A673 (cell line): ENCODE measurements at regions not wholly inside any gene's neighbourhood (a gene's known extent, or its start where the extent isn't known, plus 50 kb on each side); places are given as distances from the start of the nearest gene placed in this dataset.
"Not testable (repeated sequence)": the region's sequence is repeated elsewhere in the genome, so short reads cannot be mapped to it uniquely, and the experiment has no call there.

Experiments used
- BruUV-seq: library from RNA; stranded (reverse); fragments of 400-500 nt; replicated peaks from 2 replicates; lab custom pipeline; 2021; lab: Mats Ljungman, UMichigan
- CTCF ChIA-PET: fragments of 300-600 bp; sonication (Branson Sonifier 250); formaldehyde crosslinking; loops from one replicate; lab custom pipeline; 2022; ENCODE audit warnings: antibody characterized with exemption; lab: Charles Lee
- POLR2A ChIA-PET: fragments of 300-600 bp; sonication (Branson Sonifier 250); formaldehyde crosslinking; loops from one replicate; lab custom pipeline; 2022; ENCODE audit warnings: antibody characterized with exemption; ENCODE audit not compliant: low non-redundant PET; lab: Charles Lee
- DNase-seq: peaks from one replicate; pipeline ENCODE4 v3.0.0-alpha.2; 2015; ENCODE audit warnings: low spot score
- H3K27ac ChIP-seq: fragments of 200-600 bp; sonication (generic); 2 replicates; pipeline ENCODE4 v1.5.1; 2016; ENCODE audit warnings: mixed run types, low read depth, mild to moderate bottlenecking, mixed read lengths, antibody characterized with exemption, low read length; ENCODE audit not compliant: poor library complexity, severe bottlenecking
- H3K27me3 ChIP-seq: fragments of 200-600 bp; sonication (generic); replicated peaks from 2 replicates; pipeline ENCODE4 v1.6.1; 2017; ENCODE audit warnings: mixed run types, low read depth, mild to moderate bottlenecking, mixed read lengths, antibody characterized with exemption, low read length; ENCODE audit not compliant: insufficient read depth, poor library complexity
- H3K36me3 ChIP-seq: fragments of 200-600 bp; sonication (generic); 2 replicates; pipeline ENCODE4 v1.6.1; 2016; ENCODE audit warnings: mixed run types, mild to moderate bottlenecking, mixed read lengths, antibody characterized with exemption, low read length; ENCODE audit not compliant: insufficient read depth, poor library complexity, severe bottlenecking
- H3K4me1 ChIP-seq: fragments of 200-600 bp; sonication (generic); 2 replicates; pipeline ENCODE4 v1.6.1; 2017; ENCODE audit warnings: mixed run types, mild to moderate bottlenecking, mixed read lengths, antibody characterized with exemption, low read length; ENCODE audit not compliant: insufficient read depth, poor library complexity, severe bottlenecking
- H3K4me3 ChIP-seq: fragments of 200-600 bp; sonication (generic); 2 replicates; pipeline ENCODE4 v1.5.1; 2016; ENCODE audit warnings: low read depth, mixed run types, mild to moderate bottlenecking, mixed read lengths, low read length; ENCODE audit not compliant: poor library complexity, severe bottlenecking
- H3K9me3 ChIP-seq: fragments of 200-600 bp; sonication (generic); 2 replicates; pipeline ENCODE4 v1.6.1; 2016; ENCODE audit warnings: mixed run types, low read depth, mild to moderate bottlenecking, mixed read lengths, antibody characterized with exemption, low read length; ENCODE audit not compliant: poor library complexity, severe bottlenecking
- CTCF ChIP-seq: fragments of 300-800, 200-600 bp; sonication (generic); conservative IDR thresholded peaks from 2 replicates; pipeline ENCODE4 v1.5.1; 2017; ENCODE audit warnings: low read depth, mild to moderate bottlenecking, antibody characterized with exemption, low read length, moderate library complexity, mixed read lengths
- EZH2 ChIP-seq: fragments of 200-600 bp; sonication (generic); IDR thresholded peaks from 2 replicates; pipeline ENCODE4 v1.6.1; 2017; ENCODE audit warnings: borderline replicate concordance, low read depth, mild to moderate bottlenecking, mixed read lengths, antibody characterized with exemption, low read length; ENCODE audit not compliant: poor library complexity, severe bottlenecking
- intact Hi-C: fragments of 100-400 bp; cut with micrococcal nuclease; formaldehyde crosslinking; loops from one replicate; pipeline ENCODE4 v1.10.0; 2022; ENCODE audit not compliant: unreplicated experiment

DNA sequence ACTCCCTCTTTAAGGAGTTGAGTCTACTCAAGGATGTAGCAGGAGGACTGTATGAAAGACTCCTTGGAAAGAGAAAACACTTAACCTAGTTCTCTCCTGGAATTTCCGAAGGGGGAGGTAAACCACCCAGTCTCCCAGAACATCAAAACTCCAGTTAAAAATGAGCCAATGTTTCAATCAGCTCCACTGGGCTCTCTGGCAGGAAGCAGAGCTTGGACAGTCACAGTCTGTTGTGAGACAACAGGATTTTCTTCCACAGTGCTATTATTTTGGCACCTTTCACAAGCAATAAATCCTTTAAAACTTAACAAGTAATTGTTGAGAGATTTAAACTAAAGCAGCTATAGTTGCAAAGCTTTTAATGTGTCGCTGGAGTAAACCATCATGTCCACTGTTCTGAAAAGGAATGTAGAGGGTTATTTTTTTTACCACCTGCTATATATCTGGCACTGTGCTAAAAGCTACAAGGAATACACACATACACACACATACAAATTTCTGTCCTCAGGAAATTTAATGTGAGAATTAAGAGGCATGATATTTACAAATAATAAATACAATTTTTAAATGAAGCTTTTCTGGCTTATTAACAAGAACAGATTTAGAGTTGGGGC lies 229.2 kb upstream of the INTU start:
- peak; percentile 20 for DNase-seq
- no TSS peak for BruUV-seq
- Histone ChIP-seq H3K27ac (no peak overlapping the region), H3K27me3 (no peaks in the 10 kb centered on the region), H3K4me3 (no peak overlapping the region), H3K9me3 (no peaks in the 10 kb centered on the region), H3K4me1 (peaks cover 5% of the 10 kb centered on the region), H3K36me3 (no peaks in the 10 kb centered on the region)
- ChIA-PET CTCF (no interaction called here), POLR2A (no interaction called here)
- intact Hi-C loops = loop anchor here (5.0 to 10.0 kb wide), 3 partner anchors 74 to 779 kb away; no protein-coding TSS in a partner anchor
- TF ChIP-seq CTCF = no peak
- TF ChIP-seq EZH2 = no peak

GRCh38 chr4:127406187-127406586 lies 226.6 kb upstream of the INTU start:
- TF ChIP-seq EZH2 (no peak), CTCF (no peak)
- no TSS peak for BruUV-seq
- no peak overlapping the region for H3K27ac ChIP-seq
- no peaks in the 10 kb centered on the region for H3K27me3 ChIP-seq
- H3K36me3 ChIP-seq = no peaks in the 10 kb centered on the region
- CTCF ChIA-PET = no interaction called here
- H3K4me3 ChIP-seq = no peak overlapping the region
- DNase-seq = no peak
- H3K4me1 ChIP-seq = no peaks in the 10 kb centered on the region
- no peaks in the 10 kb centered on the region for H3K9me3 ChIP-seq
- intact Hi-C loops = loop anchor here (10.0 kb wide), 1 partner anchor 781 kb away; no protein-coding TSS in a partner anchor
- POLR2A ChIA-PET = no interaction called here

- H3K9me3 ChIP-seq, DNase-seq, H3K36me3 ChIP-seq, H3K4me3 ChIP-seq, BruUV-seq, CTCF ChIA-PET, H3K4me1 ChIP-seq, POLR2A ChIA-PET, H3K27ac ChIP-seq, H3K27me3 ChIP-seq: not testable (repeated sequence)
- intact Hi-C loops = loop anchor here (10.0 kb wide), 1 partner anchor 783 kb away; no protein-coding TSS in a partner anchor
These were observed 225.2 kb upstream of the INTU start for GRCh38 chr4:127407572-127407971.

DNA sequence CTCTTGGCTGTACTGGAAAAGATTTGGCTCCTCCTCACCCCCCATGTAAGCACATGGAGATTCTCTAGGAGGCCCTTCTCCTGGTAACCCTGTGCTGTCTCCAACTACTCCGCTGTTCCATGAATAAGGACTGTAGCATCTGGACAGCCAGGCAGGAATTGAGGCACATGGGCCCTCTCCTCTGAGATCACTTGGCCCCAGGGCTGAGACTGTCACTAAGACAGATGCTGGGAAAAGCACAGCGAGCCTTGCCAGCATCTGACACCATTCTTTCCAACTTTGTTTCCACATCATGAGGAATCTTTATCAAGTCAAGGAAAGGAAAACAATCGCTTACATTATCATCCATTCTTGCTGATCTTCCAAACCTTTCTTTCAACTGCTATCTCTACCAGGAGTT lies 222.6 kb upstream of the INTU start:
- no peak for TF ChIP-seq CTCF
- no peak for TF ChIP-seq EZH2
- CTCF ChIA-PET = no interaction called here
- intact Hi-C loops = no loop called here
- Histone ChIP-seq H3K4me3 (no peak overlapping the region), H3K36me3 (no peaks in the 10 kb centered on the region), H3K27ac (no peak overlapping the region), H3K9me3 (no peaks in the 10 kb centered on the region), H3K4me1 (no peaks in the 10 kb centered on the region), H3K27me3 (no peaks in the 10 kb centered on the region)
- DNase-seq = no peak
- BruUV-seq = no TSS peak
- POLR2A ChIA-PET = no interaction called here
